ENCODE measurements at regions not wholly inside any gene's neighbourhood (a gene's known extent, or its start where the extent isn't known, plus 50 kb on each side); places are given as distances from the start of the nearest gene placed in this dataset.
"Not testable (repeated sequence)": the region's sequence is repeated elsewhere in the genome, so short reads cannot be mapped to it uniquely, and the experiment has no call there.

DNA sequence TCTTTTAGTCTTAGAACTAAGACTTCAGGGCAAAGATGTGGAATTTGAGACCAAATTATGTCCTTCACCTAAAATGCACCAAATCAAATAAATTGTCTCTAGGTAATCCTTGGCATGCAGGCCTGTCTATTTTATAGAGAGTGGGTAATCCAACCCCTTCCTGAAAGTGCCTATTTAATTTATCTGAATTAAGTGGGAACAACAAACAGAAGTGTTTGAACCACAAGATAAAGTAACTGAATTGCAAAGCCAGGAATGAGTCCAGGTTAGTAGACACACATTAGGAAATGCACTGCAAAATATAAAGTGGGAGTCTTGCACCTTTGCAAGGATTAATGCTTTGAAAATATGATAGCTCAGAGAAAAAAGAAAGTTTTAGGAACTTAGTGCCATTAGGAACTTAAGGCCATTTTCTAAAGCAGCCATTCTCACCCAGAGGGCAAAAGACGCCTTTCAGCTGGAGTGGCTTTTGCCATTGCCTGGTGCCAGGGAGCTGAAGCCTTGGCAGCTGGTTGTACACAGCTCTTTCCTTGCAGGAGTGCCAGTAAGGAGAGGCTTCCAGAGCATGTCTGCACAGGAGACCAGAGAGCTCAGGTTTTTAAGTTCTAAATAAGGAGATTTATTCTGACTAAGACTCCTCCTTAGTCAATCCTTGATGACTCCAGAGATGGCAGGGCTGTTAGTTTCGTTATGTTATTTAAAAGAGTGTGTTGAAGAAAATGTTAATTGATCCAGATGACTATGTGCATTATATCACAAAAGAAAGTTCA is 151.7 kb upstream of the ELL2 start:
- DNase-seq (ENCODE audit: low read depth in 4 of 4, low spot score in 2 of 4), result no peak

DNA sequence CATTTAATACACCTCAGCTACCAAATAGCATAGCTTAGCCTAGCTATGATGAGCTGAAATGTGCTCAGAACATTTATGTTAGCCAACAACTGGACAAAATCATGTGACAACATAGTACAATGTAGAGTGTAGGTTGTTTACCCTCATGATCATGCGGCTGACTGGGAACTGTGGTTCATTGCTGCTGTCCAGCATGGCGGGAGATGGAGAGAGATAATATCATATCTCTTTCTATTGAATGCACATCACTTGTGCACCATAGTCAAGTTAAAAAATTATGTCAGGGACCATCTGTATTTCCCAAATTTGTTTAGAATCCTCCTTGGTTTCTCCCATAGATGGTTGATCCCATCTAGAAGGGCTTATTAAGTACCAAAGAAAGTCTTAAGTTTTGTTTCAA is 151.1 kb upstream of the ELL2 start:
- DNase-seq (ENCODE audit: low read depth in 4 of 4, low spot score in 2 of 4), result no peak

DNA sequence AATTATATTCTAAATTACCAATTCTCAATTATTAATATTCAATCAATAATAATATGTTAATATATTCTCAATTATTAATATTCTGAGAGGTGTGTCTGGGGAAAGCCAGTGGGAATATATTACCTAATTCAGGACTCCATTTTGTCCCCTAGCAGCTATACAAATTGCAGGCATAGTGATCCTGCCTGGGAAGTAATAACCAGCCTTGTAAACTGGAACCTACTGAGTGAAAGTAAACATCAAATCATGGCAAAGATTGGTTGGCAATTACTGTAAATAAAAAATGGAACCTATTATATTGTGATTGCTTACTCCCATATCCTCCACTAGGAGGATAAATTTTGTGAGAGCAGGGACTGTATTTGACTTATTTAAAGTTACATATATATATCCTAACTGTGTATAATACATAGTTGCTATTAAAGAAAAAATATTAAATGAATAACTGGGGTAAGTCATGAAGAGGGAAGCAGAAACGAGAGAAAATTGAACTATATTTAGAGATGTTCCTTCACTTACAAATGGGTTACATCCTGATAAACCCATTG is 150.5 kb upstream of the ELL2 start:
- DNase-seq (ENCODE audit: low read depth in 4 of 4, low spot score in 2 of 4), result no peak

DNA sequence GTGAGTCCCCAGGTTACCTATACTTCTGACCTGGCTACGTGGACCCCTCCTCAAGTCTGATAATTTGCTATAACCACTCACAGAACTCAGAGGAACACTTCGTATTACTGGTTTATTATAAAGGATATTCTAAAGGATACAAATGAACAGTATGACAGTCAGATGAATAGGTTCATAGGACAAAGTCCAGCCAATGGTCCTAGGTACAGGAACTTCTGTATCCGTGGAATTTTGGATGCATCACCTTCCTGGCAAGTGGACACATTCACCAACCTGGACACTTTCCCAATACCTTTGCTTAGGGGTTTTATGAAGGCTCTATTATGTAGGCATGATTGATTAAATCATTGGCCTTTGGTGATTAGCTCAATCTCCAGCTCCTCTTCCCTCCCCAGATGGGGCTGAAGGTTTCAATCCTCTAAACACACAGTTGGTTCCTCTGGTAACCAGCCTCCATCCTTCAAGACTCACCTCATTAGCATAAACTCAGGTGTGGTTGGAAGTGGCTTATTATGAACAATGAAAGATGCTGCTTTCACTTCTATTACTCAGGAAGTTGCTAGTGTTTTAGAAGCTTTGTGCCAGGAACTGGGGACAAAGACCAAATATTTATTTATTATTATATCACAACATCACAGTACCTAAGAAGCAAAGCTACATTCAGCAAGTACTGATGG is 149.6 kb upstream of the ELL2 start:
- DNase-seq (ENCODE audit: low read depth in 4 of 4, low spot score in 2 of 4), result no peak

DNA sequence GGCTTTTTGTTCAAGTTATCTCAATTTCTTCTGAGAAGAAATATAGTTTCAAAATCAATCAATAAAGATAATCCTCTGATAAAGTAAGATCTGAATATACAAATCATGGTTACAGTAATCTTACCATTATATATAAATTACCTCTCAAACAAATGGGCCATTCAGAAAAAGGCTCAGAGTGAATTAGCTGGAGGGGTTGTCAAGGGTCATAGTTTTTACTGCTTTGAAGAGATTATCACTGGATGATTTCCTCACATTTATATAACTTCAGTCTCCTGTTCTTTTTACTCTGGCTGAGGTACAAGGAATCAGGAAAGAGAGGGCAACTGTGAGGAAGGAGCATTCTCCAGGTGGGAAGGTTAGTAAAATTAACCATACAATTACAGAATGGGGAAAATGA is 148.6 kb upstream of the ELL2 start:
- no peak for DNase-seq (ENCODE audit: low read depth in 4 of 4, low spot score in 2 of 4)

DNA sequence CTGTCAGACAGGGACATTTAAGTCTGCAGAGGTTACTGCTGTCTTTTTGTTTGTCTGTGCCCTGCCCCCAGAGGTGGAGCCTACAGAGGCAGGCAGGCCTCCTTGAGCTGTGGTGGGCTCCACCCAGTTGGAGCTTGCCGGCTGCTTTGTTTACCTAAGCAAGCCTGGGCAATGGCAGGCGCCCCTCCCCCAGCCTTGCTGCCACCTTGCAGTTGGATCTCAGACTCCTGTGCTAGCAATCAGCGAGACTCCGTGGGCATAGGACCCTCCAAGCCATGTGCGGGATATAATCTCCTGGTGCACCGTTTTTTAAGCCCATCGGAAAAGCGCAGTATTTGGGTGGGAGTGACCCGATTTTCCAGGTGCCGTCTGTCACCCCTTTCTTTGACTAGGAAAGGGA is 147.0 kb upstream of the ELL2 start:
- DNase-seq (ENCODE audit: low read depth in 4 of 4, low spot score in 2 of 4), result not testable (repeated sequence)

DNA sequence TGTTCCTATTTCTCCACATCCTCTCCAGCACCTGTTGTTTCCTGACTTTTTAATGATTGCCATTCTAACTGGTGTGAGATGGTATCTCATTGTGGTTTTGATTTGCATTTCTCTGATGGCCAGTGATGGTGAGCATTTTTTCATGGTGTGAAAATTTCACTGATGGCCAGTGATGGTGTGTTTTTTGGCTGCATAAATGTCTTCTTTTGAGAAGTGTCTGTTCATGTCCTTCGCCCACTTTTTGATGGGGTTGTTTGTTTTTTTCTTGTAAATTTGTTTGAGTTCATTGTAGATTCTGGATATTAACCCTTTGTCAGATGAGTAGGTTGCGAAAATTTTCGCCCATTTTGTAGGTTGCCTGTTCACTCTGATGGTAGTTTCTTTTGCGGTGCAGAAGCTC is 142.2 kb upstream of the ELL2 start:
- not testable (repeated sequence) for DNase-seq (ENCODE audit: low read depth in 4 of 4, low spot score in 2 of 4)

DNA sequence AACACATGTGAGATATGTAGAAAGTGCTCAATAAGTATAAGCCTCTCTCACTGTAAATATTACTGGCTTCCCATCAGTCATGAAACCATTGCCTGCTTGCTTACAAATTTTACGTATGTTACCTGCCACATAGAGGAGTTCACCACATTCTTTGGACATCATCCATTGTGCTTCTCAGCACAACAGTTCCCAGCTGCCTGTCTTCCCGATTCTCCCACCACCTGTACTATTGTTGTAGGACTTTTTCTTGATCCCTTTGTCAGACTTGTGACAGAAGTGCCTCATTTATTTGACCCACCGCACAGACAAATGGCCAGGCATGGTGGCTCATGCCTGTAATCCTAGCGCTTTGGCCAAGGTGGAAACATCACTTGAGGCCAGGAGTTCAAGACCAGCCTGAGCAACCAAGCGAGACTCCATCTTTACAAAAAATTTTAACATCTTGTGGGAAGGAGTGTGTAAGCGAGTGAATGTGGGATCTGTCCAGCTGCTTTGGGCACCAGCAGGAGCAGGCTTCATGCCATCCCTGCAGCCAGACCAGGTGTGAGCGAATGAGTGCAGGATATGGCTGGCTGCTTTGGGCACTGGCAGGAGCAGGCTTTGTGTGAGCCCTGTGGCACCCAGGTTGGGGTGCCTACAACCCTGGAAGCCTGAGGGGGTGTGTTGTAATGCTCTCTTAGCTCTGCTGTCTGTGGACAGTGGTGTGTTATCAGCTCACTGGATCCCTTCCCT is 139.9 kb upstream of the ELL2 start:
- DNase-seq (ENCODE audit: low read depth in 4 of 4, low spot score in 2 of 4), result no peak

DNA sequence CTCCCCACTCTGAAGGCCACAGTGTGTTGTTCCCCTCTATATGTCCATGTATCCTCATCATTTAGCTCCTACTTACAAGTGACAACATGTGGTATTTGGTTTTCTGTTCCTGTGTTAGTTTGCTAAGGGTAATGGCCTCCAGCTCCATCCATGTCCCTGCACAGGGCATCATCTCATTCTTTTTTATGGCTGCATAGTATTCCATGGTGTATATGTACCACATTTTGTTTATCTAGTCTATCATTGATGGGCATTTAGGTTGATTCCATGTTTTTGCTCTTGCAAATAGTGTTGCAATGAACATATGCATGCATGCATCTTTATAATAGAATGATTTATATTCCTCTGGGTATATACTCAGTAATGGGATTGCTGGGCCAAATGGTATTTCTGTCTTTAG is 135.8 kb upstream of the ELL2 start:
- not testable (repeated sequence) for DNase-seq (ENCODE audit: low read depth in 4 of 4, low spot score in 2 of 4)

DNA sequence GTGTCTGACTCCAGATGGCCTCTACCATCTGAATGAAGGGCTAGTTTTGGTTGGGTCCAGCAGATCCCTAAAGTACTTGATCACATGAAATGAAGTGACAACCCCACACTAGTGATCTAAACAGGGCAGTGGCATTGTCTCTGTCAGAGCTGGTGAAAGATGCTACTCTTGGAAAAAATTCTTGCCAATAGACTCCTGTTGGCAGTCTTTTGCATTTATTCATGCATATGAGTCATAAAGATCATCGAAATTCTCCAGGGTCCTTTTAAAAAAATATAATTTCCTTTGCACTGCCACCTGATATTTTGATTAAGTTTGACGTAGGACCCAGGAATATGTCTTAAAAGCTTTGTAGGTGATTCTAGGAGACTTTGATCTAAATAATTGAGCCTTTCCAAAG is 135.1 kb upstream of the ELL2 start:
- DNase-seq (ENCODE audit: low read depth in 4 of 4, low spot score in 2 of 4), result no peak

DNA sequence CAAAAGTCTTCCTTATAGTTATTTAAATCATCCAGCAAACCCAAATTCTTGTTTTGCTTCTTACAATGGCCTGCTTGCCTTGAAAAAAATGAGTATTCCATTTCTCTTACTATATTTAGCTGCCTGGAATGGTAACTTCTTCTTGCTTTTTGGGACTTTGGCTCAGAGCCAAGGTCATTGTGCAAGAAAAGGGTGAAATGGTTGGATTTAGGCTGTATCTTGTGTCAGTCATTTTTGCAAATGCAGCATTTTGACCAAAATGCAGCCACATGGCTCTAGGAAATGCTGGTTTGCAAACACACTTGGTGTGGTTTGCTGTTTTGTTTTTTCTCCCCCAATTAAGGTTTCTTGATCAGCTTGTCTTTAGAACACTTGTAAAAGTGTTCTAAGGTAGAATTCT is 133.3 kb upstream of the ELL2 start:
- no peak for DNase-seq (ENCODE audit: low read depth in 4 of 4, low spot score in 2 of 4)

DNA sequence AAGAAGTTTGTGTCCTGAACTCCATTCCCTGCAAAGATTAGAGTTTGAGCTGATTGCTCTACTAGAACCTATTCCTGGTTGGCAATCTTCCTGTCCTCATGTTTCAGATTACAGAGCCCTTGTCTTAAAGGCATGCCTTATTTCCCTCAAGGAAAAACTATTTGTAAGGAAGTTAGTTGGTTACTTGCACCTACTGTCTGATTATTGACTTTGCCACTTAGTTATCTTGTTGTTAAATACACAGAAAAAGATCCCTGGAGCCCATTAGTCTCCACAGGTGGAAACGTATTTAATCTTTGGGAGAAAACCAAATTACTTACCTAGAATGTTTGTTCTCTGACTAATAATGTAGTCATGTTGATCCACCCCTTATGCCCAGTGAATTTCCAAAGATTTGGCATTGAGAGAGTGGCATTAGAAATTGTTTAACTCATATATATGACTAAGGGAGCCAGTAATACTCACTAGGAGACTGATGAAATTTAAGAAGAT is 132.3 kb upstream of the ELL2 start:
- DNase-seq (ENCODE audit: low read depth in 4 of 4, low spot score in 2 of 4), result no peak

DNA sequence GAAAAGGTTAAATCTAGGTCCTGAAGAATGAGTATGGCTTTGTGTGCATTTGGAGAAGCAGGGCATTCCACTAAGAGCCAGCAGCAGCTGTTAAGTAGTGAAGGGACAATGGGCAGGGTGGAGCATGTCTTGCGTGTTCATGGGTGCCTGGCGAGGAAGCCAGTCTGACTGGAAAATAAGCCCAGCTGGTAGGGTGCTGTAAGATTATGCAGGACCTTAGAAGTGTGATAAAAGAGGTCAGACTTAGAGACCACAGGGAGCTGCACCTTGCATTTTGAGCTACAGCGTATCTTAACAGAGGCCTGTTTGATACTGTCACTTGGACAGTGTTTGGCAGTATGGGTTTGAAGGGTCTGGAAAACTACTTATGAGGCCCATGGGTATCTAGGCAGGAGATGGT is 131.7 kb upstream of the ELL2 start:
- DNase-seq (ENCODE audit: low read depth in 4 of 4, low spot score in 2 of 4), result no peak

DNA sequence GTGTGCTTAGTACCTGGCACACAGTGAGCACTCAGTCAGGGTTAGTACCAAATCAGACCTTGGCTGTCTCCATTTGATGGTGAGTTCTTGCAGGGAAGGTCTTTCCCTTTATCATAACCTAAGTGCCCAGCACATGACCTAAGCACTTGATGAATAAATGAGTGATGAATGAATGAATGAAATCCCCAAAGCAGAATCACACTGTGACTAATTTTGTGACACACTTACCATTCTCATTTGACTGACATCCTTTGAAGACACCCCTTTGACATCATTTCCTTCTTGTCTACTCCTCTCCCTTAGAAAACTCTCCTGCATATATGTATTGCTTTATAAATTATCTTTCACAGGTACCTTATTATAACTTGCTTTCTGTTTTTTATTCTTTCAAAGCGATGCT is 130.2 kb upstream of the ELL2 start:
- no peak for DNase-seq (ENCODE audit: low read depth in 4 of 4, low spot score in 2 of 4)

DNA sequence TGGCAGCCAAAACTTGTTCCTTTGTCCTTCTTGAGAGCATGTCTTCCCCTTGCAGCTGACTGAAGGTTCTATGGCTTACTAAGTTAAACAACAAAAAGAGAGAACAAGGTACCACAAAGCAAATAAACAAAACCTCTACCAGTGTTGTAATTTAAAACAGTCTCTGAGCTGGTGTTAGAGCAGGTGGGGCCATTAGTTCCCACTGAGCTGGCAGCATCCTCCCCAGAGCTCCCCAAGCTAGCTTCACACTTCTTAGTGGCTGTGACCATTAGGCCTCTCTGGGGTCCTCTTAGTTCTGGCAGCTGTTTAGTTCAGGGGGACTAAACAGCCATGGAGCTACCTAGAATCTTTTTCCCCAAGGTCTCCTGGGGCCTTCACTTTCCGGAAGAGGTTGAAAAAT is 128.6 kb upstream of the ELL2 start:
- no peak for DNase-seq (ENCODE audit: low read depth in 4 of 4, low spot score in 2 of 4)

DNA sequence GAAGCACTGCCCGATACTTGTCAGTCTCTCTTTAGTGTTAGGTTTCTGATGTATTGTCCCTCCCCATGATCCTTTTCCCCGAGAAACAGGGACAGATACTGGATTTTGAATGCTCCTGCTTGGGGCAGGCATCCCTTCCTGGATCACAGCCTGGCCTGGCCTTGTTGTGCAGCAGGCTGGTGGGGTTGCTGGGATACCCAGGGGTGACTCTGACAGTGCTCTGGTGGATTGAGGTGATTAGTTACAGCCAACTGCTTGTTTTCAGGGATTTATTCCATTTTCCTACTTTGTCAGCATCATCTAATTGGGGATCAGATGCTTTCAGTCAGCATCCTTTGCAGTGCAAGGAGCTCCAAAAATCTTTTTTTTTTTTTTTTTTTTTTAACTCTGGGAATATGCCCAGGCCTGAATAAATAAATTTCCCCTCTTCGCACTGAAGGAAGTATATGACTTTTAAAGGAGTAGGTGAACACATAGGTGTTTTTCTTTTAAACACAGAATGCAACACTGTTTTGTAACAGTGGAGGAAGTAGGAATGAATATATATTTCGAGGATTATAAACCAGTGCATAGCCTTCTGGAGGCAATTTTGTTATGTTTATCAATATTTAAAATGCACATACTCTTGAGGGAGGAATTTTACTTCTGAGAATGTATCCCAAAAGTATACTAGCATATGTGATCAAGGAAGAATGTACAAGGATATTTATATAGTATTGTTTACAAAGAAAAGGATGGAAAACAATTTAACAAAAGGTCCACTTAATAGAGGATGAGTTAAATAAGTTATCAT is 127.3 kb upstream of the ELL2 start:
- no peak for DNase-seq (ENCODE audit: low read depth in 4 of 4, low spot score in 2 of 4)

DNA sequence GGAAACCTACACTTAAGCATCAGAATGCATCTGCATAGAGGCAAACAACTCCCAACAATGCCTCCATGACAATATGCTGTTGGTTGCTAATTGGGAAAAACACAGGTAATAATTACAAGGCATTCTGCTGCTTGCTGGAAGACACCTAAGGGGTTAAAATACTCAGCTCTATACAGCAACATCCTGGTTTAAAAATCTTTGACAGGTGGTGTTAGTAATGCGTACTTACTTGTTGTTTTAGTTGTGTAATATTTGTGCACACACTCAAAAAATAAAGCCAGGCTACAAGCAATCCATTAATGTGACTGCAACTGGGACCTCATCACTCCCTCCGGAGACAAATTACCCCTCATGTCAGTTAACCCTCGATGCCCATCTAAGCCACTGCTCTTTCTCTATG is 126.3 kb upstream of the ELL2 start:
- DNase-seq (ENCODE audit: low read depth in 4 of 4, low spot score in 2 of 4), result no peak

DNA sequence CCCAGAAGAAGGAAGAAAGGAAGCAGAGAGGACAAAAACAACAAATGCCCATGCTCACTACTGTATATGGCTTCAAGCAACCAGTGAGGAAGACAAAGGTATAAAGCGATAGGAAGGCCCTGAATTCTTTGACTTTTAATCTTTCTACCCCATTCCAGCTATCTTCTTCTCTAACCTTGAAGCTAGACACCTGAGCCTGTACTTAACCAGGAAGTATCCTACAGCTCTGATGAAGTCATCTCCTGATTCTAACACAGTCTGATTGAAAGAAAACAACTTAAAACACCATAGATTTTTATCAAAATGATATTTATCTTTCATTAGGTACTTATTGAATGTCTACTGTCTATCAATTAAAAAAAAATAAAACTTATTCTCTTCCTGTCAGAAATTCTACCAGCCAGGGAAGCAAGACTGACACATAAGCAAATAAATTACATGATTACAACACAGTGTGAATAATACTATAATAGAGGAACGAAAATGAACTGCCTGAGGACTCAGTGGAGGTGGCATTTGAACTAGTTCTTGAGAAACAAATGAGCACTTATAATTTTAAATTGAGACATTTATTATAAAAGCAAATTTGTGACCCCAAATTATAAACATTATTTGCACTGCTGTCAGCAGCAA is 123.3 kb upstream of the ELL2 start:
- DNase-seq (ENCODE audit: low read depth in 4 of 4, low spot score in 2 of 4), result no peak

DNA sequence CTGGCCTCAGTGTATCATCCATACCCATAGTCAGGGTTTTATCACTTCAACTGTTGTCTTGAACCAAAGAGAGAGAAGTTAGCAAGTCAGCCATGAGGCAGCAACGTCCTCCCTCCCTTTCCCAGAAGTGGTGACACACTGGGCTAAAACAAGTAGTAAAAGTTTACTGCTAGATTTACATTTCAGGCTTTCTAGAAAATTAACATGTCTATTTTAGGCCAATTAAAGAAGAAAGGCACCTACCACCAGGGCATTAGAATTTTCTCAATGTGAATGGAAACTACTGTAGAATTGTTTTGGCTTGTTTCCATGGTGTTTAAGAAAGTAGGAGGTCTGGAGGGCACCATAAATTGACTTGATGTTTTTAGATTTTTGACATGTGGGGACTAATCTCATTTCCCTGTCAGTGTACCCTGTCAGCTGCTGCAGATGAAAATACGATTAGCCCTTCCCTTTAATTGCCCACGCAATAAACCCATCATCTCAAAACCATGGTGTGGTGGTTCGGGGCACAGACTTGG is 121.8 kb upstream of the ELL2 start:
- DNase-seq (ENCODE audit: low read depth in 4 of 4, low spot score in 2 of 4), result peak in 1 of 4 donors; percentile 19
